Keratinocyte (primary cell): ENCODE measurements at regions not wholly inside any gene's neighbourhood (a gene's known extent, or its start where the extent isn't known, plus 50 kb on each side); places are given as distances from the start of the nearest gene placed in this dataset.

Experiments
- DNase-seq: peaks from one replicate; pipeline ENCODE4 v3.0.0-alpha.2; 2011; ENCODE audit warnings: low read depth, missing footprints, low spot score
- FAIRE-seq: peaks from 2 replicates; lab custom pipeline; 2011; peaks lifted over from hg19 to GRCh38; lab: Jason Lieb, UNC
- H2AFZ ChIP-seq: 2 replicates; pipeline ENCODE4 v1.6.0; 2012; ENCODE audit warnings: low read length, control low read depth, inconsistent platforms; ENCODE audit not compliant: control insufficient read depth
- H3K27ac ChIP-seq: 2 replicates; pipeline ENCODE4 v1.5.1; 2011; ENCODE audit warnings: low read length; ENCODE audit not compliant: control insufficient read depth, insufficient read depth
- H3K27me3 ChIP-seq: 3 replicates; pipeline ENCODE4 v1.6.0; 2011; ENCODE audit warnings: low read length; ENCODE audit not compliant: control insufficient read depth, insufficient read depth; ENCODE audit errors: extremely low read depth
- H3K36me3 ChIP-seq, 2 experiments: 2 replicates in 1 of 2; 3 replicates in 1 of 2; pipeline ENCODE4 v1.5.1; 2011; ENCODE audit warnings: low read length in 2 of 2, mild to moderate bottlenecking in 1 of 2; ENCODE audit not compliant: control insufficient read depth in 2 of 2, insufficient read depth in 2 of 2; ENCODE audit errors: extremely low read depth in 1 of 2
- H3K4me1 ChIP-seq: 3 replicates; pipeline ENCODE4 v1.5.1; 2011; ENCODE audit warnings: low read length; ENCODE audit not compliant: control insufficient read depth, insufficient read depth; ENCODE audit errors: extremely low read depth
- H3K4me2 ChIP-seq: 3 replicates; pipeline ENCODE4 v1.6.0; 2011; ENCODE audit warnings: low read depth, low read length; ENCODE audit not compliant: control insufficient read depth, insufficient read depth; ENCODE audit errors: extremely low read depth
- H3K4me3 ChIP-seq, 3 experiments: fragments of 200-600 bp in 1 of 3; sonication (generic) in 1 of 3; 2 replicates in 2 of 3; 3 replicates in 1 of 3; pipeline ENCODE4 v1.5.1; 2011 to 2016; ENCODE audit warnings: low read length in 3 of 3, mild to moderate bottlenecking in 3 of 3, control low read depth in 2 of 3, inconsistent platforms in 1 of 3, low read depth in 1 of 3, mixed read lengths in 1 of 3, mixed run types in 1 of 3, moderate library complexity in 1 of 3; ENCODE audit not compliant: control insufficient read depth in 2 of 3, insufficient read depth in 2 of 3; ENCODE audit errors: extremely low read depth in 1 of 3
- H3K79me2 ChIP-seq: 2 replicates; pipeline ENCODE4 v1.6.0; 2012; ENCODE audit warnings: low read length; ENCODE audit not compliant: control insufficient read depth, insufficient read depth
- H3K9ac ChIP-seq: 3 replicates; pipeline ENCODE4 v1.6.0; 2011; ENCODE audit warnings: low read length; ENCODE audit not compliant: control insufficient read depth, insufficient read depth; ENCODE audit errors: extremely low read depth
- H3K9me1 ChIP-seq: 3 replicates; pipeline ENCODE4 v1.6.0; 2011; ENCODE audit warnings: low read length; ENCODE audit not compliant: control insufficient read depth, insufficient read depth; ENCODE audit errors: extremely low read depth
- H3K9me3 ChIP-seq: 2 replicates; pipeline ENCODE4 v1.5.1; 2012; ENCODE audit warnings: low read depth, low read length; ENCODE audit not compliant: control insufficient read depth
- H4K20me1 ChIP-seq: 3 replicates; pipeline ENCODE4 v1.6.0; 2011; ENCODE audit warnings: low read length; ENCODE audit not compliant: control insufficient read depth, insufficient read depth; ENCODE audit errors: extremely low read depth
- EZH2 ChIP-seq: IDR thresholded peaks from one replicate; pipeline ENCODE4 v1.6.1; 2012; ENCODE audit warnings: inconsistent platforms, mild to moderate bottlenecking, low read length, moderate library complexity
- dilution Hi-C: fragments of 300-500 bp; cut with MboI; formaldehyde crosslinking; loops from one replicate; pipeline ENCODE4 v1.7.0; 2020; ENCODE audit warnings: low sequenced_read_pairs; ENCODE audit not compliant: extremely low pct_ligation_motif_present
- TF ChIP-seq, protein P1 (sequence below), 3 experiments: IDR thresholded peaks in 1 of 3; conservative IDR thresholded peaks in 1 of 3; optimal IDR thresholded peaks in 1 of 3; 2 replicates in 2 of 3; 3 replicates in 1 of 3; pipeline versions ENCODE3 to v1.5.1; 2011; ENCODE audit warnings: low read length in 3 of 3, mild to moderate bottlenecking in 3 of 3, moderate library complexity in 2 of 3, control low read depth in 1 of 3, inconsistent platforms in 1 of 3; ENCODE audit not compliant: insufficient read depth in 2 of 3; ENCODE audit errors: extremely low read depth in 1 of 3

- no peak for FAIRE-seq
- no peaks in the 10 kb centered on the region for H3K9me3 ChIP-seq
- dilution Hi-C loops: no loop called here
Measured at GRCh38 chr5:113950186-113950585, 411.7 kb upstream of the KCNN2 start.

GRCh38 chr5:113965225-113965624, 396.6 kb upstream of the KCNN2 start:
- Histone ChIP-seq H3K36me3 (no peaks in the 10 kb centered on the region), H3K4me3 (no peak overlapping the region), H2AFZ (no peak overlapping the region), H4K20me1 (no peaks in the 10 kb centered on the region), H3K27ac (no peak overlapping the region), H3K4me1 (no peaks in the 10 kb centered on the region), H3K9me3 (no peaks in the 10 kb centered on the region), H3K27me3 (no peaks in the 10 kb centered on the region), H3K79me2 (no peaks in the 10 kb centered on the region), H3K4me2 (no peak overlapping the region), H3K9ac (no peak overlapping the region), H3K9me1 (no peaks in the 10 kb centered on the region)
- FAIRE-seq (no peak), DNase-seq (no peak)
- dilution Hi-C loops: no loop called here
- TF ChIP-seq, protein P1, sequence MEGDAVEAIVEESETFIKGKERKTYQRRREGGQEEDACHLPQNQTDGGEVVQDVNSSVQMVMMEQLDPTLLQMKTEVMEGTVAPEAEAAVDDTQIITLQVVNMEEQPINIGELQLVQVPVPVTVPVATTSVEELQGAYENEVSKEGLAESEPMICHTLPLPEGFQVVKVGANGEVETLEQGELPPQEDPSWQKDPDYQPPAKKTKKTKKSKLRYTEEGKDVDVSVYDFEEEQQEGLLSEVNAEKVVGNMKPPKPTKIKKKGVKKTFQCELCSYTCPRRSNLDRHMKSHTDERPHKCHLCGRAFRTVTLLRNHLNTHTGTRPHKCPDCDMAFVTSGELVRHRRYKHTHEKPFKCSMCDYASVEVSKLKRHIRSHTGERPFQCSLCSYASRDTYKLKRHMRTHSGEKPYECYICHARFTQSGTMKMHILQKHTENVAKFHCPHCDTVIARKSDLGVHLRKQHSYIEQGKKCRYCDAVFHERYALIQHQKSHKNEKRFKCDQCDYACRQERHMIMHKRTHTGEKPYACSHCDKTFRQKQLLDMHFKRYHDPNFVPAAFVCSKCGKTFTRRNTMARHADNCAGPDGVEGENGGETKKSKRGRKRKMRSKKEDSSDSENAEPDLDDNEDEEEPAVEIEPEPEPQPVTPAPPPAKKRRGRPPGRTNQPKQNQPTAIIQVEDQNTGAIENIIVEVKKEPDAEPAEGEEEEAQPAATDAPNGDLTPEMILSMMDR (optimal IDR thresholded peaks at IDR 0.05 in 1 of 3, IDR thresholded peaks at IDR 0.05 in 1 of 3, conservative IDR thresholded peaks at IDR 0.05 in 1 of 3; ENCODE audit: extremely low read depth in 1 of 3, insufficient read depth in 2 of 3, low read length in 3 of 3): no peak
- no peak for TF ChIP-seq EZH2

More at GRCh38 chr5:113950186-113950585, 411.7 kb upstream of the KCNN2 start:
- no peak for TF ChIP-seq EZH2
- TF ChIP-seq, protein P1 (optimal IDR thresholded peaks at IDR 0.05 in 1 of 3, IDR thresholded peaks at IDR 0.05 in 1 of 3, conservative IDR thresholded peaks at IDR 0.05 in 1 of 3; ENCODE audit: extremely low read depth in 1 of 3, insufficient read depth in 2 of 3, low read length in 3 of 3): no peak
- Histone ChIP-seq H3K4me1 (no peaks in the 10 kb centered on the region), H3K27ac (no peak overlapping the region), H3K4me3 (no peak overlapping the region), H4K20me1 (no peaks in the 10 kb centered on the region), H3K9ac (no peak overlapping the region), H3K9me1 (no peaks in the 10 kb centered on the region), H2AFZ (no peak overlapping the region), H3K27me3 (no peaks in the 10 kb centered on the region), H3K36me3 (no peaks in the 10 kb centered on the region), H3K4me2 (no peak overlapping the region), H3K79me2 (no peaks in the 10 kb centered on the region)
- DNase-seq: no peak
